SU-DHL-6 (cell line): ENCODE measurements at regions not wholly inside any gene's neighbourhood (a gene's known extent, or its start where the extent isn't known, plus 50 kb on each side); places are given as distances from the start of the nearest gene placed in this dataset.

ENCODE experiments used
- CTCF ChIP-seq: fragments of 200-600 bp; sonication (generic); IDR thresholded peaks from one replicate; pipeline ENCODE4 v1.5.1; 2017; ENCODE audit warnings: antibody characterized with exemption, mild to moderate bottlenecking, low read length, moderate library complexity; ENCODE audit not compliant: insufficient read depth, poor library complexity, severe bottlenecking
- EZH2phosphoT487 ChIP-seq: fragments of 200-600 bp; sonication (generic), shearing (Covaris generic); conservative IDR thresholded peaks from 2 replicates; pipeline ENCODE4 v1.6.1; 2018; ENCODE audit warnings: mild to moderate bottlenecking, antibody characterized with exemption, low read length, moderate library complexity, mixed read lengths

GRCh38 chr11:37298173-37298572, 700.1 kb upstream of the RAG2 start:
- TF ChIP-seq CTCF (no peak), EZH2phosphoT487 (no peak)
